MCF 10A (cell line): ENCODE measurements at regions not wholly inside any gene's neighbourhood (a gene's known extent, or its start where the extent isn't known, plus 50 kb on each side); places are given as distances from the start of the nearest gene placed in this dataset.
A peak's percentile ranks its signal among the peaks of the same experiment; 100 is the strongest.

Experiments
- BruUV-seq: library from RNA; stranded (reverse); fragments of 400-500 nt; replicated peaks from 2 replicates; lab custom pipeline; 2021; lab: Mats Ljungman, UMichigan
- CTCF ChIA-PET: fragments of 300-600 bp; sonication (Branson Sonifier 250); formaldehyde crosslinking; extraction: SDS; loops from one replicate; lab custom pipeline; 2021; ENCODE audit warnings: antibody characterized with exemption, inconsistent platforms; lab: Yijun Ruan, JAX
- POLR2A ChIA-PET: fragments of 300-600, 350-650 bp; sonication (Branson Sonifier 250); formaldehyde crosslinking; extraction: SDS; loops from one replicate; lab custom pipeline; 2020; ENCODE audit warnings: antibody characterized with exemption, inconsistent platforms; lab: Yijun Ruan, JAX
- DNase-seq: peaks from one replicate; pipeline ENCODE4 v3.0.0-alpha.2; 2018; ENCODE audit not compliant: unreplicated experiment
- H3K27ac Mint-ChIP-seq: one replicate; pipeline ENCODE4 v1.8.0; 2022; ENCODE audit warnings: mild to moderate bottlenecking, low read depth, mixed read lengths; ENCODE audit not compliant: unreplicated experiment
- H3K27me3 Mint-ChIP-seq: one replicate; pipeline ENCODE4 v1.8.0; 2022; ENCODE audit warnings: mixed read lengths; ENCODE audit not compliant: insufficient read depth, unreplicated experiment
- H3K36me3 Mint-ChIP-seq: one replicate; pipeline ENCODE4 v1.8.0; 2022; ENCODE audit warnings: mild to moderate bottlenecking, moderate library complexity, mixed read lengths; ENCODE audit not compliant: insufficient read depth, unreplicated experiment
- H3K4me1 Mint-ChIP-seq: one replicate; pipeline ENCODE4 v1.8.0; 2022; ENCODE audit warnings: mixed read lengths; ENCODE audit not compliant: insufficient read depth, unreplicated experiment
- H3K4me3 Mint-ChIP-seq: one replicate; pipeline ENCODE4 v1.8.0; 2022; ENCODE audit warnings: mild to moderate bottlenecking, moderate library complexity, mixed read lengths; ENCODE audit not compliant: unreplicated experiment
- H3K9me3 Mint-ChIP-seq: one replicate; pipeline ENCODE4 v1.8.0; 2022; ENCODE audit warnings: mixed read lengths; ENCODE audit not compliant: unreplicated experiment
- intact Hi-C: fragments of 100-400 bp; cut with micrococcal nuclease; formaldehyde crosslinking; loops from 2 replicates; pipeline ENCODE4 v1.14.1; 2022
- TF ChIP-seq, protein P1 (sequence below): fragments of 200-600 bp; IDR thresholded peaks from one replicate; pipeline ENCODE4 v1.8.0; 2022; ENCODE audit warnings: antibody characterized with exemption, mild to moderate bottlenecking; ENCODE audit not compliant: unreplicated experiment

DNA sequence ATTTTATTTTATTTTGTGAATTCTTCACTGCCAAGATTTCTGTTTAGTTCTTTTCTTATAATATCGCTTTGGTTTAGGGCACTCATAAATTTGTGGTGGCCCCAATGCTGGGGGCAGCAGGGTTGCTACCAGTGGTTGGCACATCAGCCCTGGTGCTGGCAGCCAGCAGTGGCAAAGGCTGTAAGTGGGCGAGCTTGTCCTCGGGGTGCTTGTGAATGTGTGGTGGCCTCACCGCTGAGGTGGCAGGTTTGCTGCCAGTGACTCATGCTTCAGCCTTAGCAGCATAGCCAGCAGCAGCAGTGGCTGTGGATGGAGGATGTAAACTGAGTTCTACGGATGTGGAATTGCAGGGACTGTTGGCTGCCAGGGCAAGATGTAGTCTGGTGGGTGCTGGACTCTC lies 262.9 kb upstream of the DMAC1 start:
- intact Hi-C loops, result no loop called here
- no peak overlapping the region for H3K27ac Mint-ChIP-seq
- peak; percentile 7 for DNase-seq
- peaks cover 18% of the 10 kb centered on the region for H3K9me3 Mint-ChIP-seq
- ChIA-PET CTCF (no interaction called here), POLR2A (no interaction called here)
- TF ChIP-seq, protein P1, sequence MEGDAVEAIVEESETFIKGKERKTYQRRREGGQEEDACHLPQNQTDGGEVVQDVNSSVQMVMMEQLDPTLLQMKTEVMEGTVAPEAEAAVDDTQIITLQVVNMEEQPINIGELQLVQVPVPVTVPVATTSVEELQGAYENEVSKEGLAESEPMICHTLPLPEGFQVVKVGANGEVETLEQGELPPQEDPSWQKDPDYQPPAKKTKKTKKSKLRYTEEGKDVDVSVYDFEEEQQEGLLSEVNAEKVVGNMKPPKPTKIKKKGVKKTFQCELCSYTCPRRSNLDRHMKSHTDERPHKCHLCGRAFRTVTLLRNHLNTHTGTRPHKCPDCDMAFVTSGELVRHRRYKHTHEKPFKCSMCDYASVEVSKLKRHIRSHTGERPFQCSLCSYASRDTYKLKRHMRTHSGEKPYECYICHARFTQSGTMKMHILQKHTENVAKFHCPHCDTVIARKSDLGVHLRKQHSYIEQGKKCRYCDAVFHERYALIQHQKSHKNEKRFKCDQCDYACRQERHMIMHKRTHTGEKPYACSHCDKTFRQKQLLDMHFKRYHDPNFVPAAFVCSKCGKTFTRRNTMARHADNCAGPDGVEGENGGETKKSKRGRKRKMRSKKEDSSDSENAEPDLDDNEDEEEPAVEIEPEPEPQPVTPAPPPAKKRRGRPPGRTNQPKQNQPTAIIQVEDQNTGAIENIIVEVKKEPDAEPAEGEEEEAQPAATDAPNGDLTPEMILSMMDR, result no peak
- no peaks in the 10 kb centered on the region for H3K36me3 Mint-ChIP-seq
- no TSS peak for BruUV-seq
- no peaks in the 10 kb centered on the region for H3K27me3 Mint-ChIP-seq
- no peak overlapping the region for H3K4me3 Mint-ChIP-seq
- no peaks in the 10 kb centered on the region for H3K4me1 Mint-ChIP-seq

DNA sequence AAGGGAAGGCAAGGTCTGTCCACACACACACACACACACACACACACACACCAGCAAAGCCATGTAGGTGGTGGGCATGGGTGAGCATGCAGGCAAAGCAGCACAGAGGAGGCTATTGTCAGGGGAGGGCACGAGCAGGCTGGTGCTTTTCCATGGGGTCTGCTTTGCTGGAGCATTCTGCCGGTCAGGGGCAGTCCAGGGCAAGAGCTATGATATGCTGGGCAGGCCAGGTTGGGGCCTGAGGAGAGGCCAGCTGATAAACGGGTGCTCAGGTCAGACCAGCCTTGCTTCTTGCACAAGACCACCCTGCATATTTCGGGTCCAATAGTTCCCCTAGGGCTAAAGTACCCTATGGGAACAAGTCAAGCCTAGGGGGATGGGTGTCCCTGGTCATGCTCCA lies 253.9 kb upstream of the DMAC1 start:
- ChIA-PET CTCF (interaction anchor here (0.7 kb wide), 1 partner anchor 482 kb away, joined by 3 read pairs; no protein-coding TSS in a partner anchor), POLR2A (no interaction called here)
- DNase-seq, result no peak
- Mint-ChIP-seq H3K27me3 (no peaks in the 10 kb centered on the region), H3K36me3 (no peaks in the 10 kb centered on the region), H3K4me3 (no peak overlapping the region), H3K27ac (no peak overlapping the region), H3K4me1 (no peaks in the 10 kb centered on the region), H3K9me3 (peaks cover 39% of the 10 kb centered on the region)
- TF ChIP-seq, protein P1, result no peak
- BruUV-seq, result no TSS peak
- intact Hi-C loops, result no loop called here

DNA sequence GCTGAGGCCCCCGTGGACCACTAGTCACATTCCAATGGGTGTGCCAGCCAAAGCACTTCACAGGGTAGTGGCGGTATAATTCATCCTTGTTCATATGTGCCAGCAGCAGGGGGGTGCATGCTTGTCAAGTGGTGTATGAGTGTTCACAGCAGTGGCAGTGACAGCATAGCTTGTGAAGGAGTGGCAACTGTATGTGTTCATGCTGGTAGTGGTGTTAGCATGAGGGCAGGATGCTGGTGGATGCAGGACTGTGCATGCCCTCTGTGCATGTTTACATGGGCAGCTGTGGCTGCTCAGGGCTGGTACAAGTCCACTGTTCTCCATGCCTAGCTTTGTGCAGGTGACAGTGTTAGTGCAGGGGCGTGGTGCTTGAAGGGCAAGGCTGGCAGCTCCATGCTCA lies 253.4 kb upstream of the DMAC1 start:
- ChIA-PET CTCF (interaction anchor here (0.7 kb wide), 1 partner anchor 481 kb away, joined by 3 read pairs; no protein-coding TSS in a partner anchor), POLR2A (no interaction called here)
- Mint-ChIP-seq H3K4me1 (no peaks in the 10 kb centered on the region), H3K9me3 (peaks cover 39% of the 10 kb centered on the region), H3K4me3 (no peak overlapping the region), H3K36me3 (no peaks in the 10 kb centered on the region), H3K27me3 (no peaks in the 10 kb centered on the region), H3K27ac (no peak overlapping the region)
- BruUV-seq, result no TSS peak
- TF ChIP-seq, protein P1, result no peak
- no peak for DNase-seq
- intact Hi-C loops, result no loop called here

DNA sequence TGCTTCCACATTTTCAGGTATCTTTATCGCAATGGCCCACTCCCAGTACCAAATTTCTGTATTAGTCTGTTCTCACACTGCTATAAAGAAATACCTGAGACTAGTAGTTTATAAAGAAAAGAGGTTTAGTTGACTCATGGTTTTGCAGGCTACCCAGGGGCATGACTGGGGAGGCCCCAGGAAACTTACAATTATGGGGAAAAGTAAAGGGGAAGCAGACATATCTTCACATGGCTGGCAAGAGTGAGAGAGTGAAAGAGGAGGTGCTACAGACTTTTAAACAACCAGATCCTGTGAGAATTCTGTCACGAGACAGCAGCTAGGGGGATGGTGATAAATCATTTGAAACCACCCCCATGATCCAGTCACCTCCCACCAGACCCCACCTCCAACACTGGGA lies 238.2 kb upstream of the DMAC1 start:
- Mint-ChIP-seq H3K4me1 (no peaks in the 10 kb centered on the region), H3K36me3 (no peaks in the 10 kb centered on the region), H3K27ac (no peak overlapping the region), H3K27me3 (no peaks in the 10 kb centered on the region), H3K4me3 (no peak overlapping the region), H3K9me3 (peaks cover 28% of the 10 kb centered on the region)
- ChIA-PET CTCF (no interaction called here), POLR2A (no interaction called here)
- intact Hi-C loops, result no loop called here
- no TSS peak for BruUV-seq
- TF ChIP-seq, protein P1, result no peak
- no peak for DNase-seq
